OCI-LY7 (cell line): ENCODE measurements at regions not wholly inside any gene's neighbourhood (a gene's known extent, or its start where the extent isn't known, plus 50 kb on each side); places are given as distances from the start of the nearest gene placed in this dataset.

Experiments
- BruUV-seq: library from RNA; stranded (reverse); fragments of 400-500 nt; replicated peaks from 2 replicates; lab custom pipeline; 2021; lab: Mats Ljungman, UMichigan
- CTCF ChIA-PET: fragments of 300-600 bp; sonication (Branson Sonifier 250); formaldehyde crosslinking; loops from one replicate; lab custom pipeline; 2022; ENCODE audit warnings: antibody characterized with exemption; ENCODE audit not compliant: unreplicated experiment; lab: Charles Lee
- POLR2A ChIA-PET: fragments of 300-600 bp; sonication (Branson Sonifier 250); formaldehyde crosslinking; loops from one replicate; lab custom pipeline; 2022; ENCODE audit warnings: antibody characterized with exemption; lab: Charles Lee
- DNase-seq: peaks from one replicate; pipeline ENCODE4 v3.0.0-alpha.2; 2015; ENCODE audit warnings: low spot score
- H2AFZ ChIP-seq: fragments of 200-600 bp; sonication (generic), shearing (Covaris generic); 2 replicates; pipeline ENCODE4 v1.6.1; 2014; ENCODE audit warnings: mild to moderate bottlenecking, antibody characterized with exemption, low read length, moderate library complexity
- H3K27ac ChIP-seq: fragments of 200-600 bp; sonication (generic); 2 replicates; pipeline ENCODE4 v1.5.1; 2014; ENCODE audit warnings: mixed run types, low read depth, mild to moderate bottlenecking, moderate library complexity, low read length, inconsistent platforms; ENCODE audit not compliant: poor library complexity, severe bottlenecking
- H3K36me3 ChIP-seq: fragments of 200-600 bp; sonication (generic); 2 replicates; pipeline ENCODE4 v1.6.1; 2014; ENCODE audit warnings: mild to moderate bottlenecking, antibody characterized with exemption, low read length, moderate library complexity, mixed read lengths; ENCODE audit not compliant: insufficient read depth
- H3K4me1 ChIP-seq: fragments of 200-600 bp; sonication (generic); 2 replicates; pipeline ENCODE4 v1.5.1; 2014; ENCODE audit warnings: mild to moderate bottlenecking, low read length; ENCODE audit not compliant: insufficient read depth, poor library complexity, severe bottlenecking
- H3K4me2 ChIP-seq: fragments of 200-600 bp; sonication (generic); 2 replicates; pipeline ENCODE4 v1.6.1; 2014; ENCODE audit warnings: mild to moderate bottlenecking, low read length
- H3K4me3 ChIP-seq: fragments of 200-600 bp; sonication (generic); 2 replicates; pipeline ENCODE4 v1.5.1; 2014; ENCODE audit warnings: mild to moderate bottlenecking, low read depth, low read length; ENCODE audit not compliant: poor library complexity, severe bottlenecking
- H3K79me2 ChIP-seq: fragments of 200-600 bp; sonication (generic); 2 replicates; pipeline ENCODE4 v1.6.1; 2016; ENCODE audit warnings: low read depth, mild to moderate bottlenecking, low read length, moderate library complexity, mixed read lengths; ENCODE audit not compliant: insufficient read depth
- H3K9me2 ChIP-seq: fragments of 200-600 bp; sonication (generic); 2 replicates; pipeline ENCODE4 v1.6.1; 2016; ENCODE audit warnings: mild to moderate bottlenecking, low read length, mixed read lengths; ENCODE audit not compliant: insufficient read depth
- H3K9me3 ChIP-seq: fragments of 200-600 bp; sonication (generic); 2 replicates; pipeline ENCODE4 v1.6.1; 2014; ENCODE audit warnings: mild to moderate bottlenecking, mixed run types, low read length, mixed read lengths
- H4K20me1 ChIP-seq: fragments of 200-600 bp; sonication (generic); 2 replicates; pipeline ENCODE4 v1.6.1; 2014; ENCODE audit warnings: mild to moderate bottlenecking, antibody characterized with exemption, low read length, moderate library complexity, mixed read lengths; ENCODE audit not compliant: insufficient read depth
- EZH2phosphoT487 ChIP-seq: fragments of 200-600 bp; sonication (generic); IDR thresholded peaks from 2 replicates; pipeline ENCODE4 v1.6.1; 2018; ENCODE audit warnings: low read depth, borderline replicate concordance, mild to moderate bottlenecking, mixed run types, antibody characterized with exemption, low read length, moderate library complexity, mixed read lengths
- intact Hi-C: fragments of 100-400 bp; cut with micrococcal nuclease; formaldehyde crosslinking; loops from one replicate; pipeline ENCODE4 v1.10.0; 2022; ENCODE audit not compliant: unreplicated experiment
- TF ChIP-seq, protein P1 (sequence below): fragments of 200-600 bp; sonication (generic); conservative IDR thresholded peaks from 2 replicates; pipeline ENCODE4 v1.5.1; 2014; ENCODE audit warnings: mild to moderate bottlenecking, antibody characterized with exemption, low read length, moderate library complexity, mixed read lengths

DNA sequence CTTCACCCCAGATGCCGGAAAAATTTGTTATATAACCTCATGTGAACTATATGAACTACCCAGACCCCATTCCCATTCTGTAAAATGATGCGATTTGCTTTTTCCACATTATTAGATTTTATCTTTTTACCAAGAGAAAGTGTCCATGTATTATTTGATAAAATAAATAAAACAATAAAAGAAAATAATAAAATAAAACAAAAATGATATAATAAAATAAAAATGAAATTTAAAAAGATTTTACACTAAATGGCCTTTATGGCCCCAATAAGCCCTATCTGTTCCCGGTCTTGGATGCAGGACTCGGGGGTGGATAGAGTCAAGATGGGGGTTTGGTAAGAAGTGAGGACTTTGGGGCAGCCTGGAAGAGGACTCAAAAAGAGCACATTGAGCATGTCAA lies 357.2 kb downstream of the MATN1 start:
- Histone ChIP-seq H3K27ac (no peak overlapping the region), H3K4me1 (no peaks in the 10 kb centered on the region), H2AFZ (no peak overlapping the region), H3K9me3 (no peaks in the 10 kb centered on the region), H3K4me3 (no peak overlapping the region), H3K9me2 (no peaks in the 10 kb centered on the region), H4K20me1 (no peaks in the 10 kb centered on the region), H3K4me2 (no peak overlapping the region), H3K79me2 (no peaks in the 10 kb centered on the region), H3K36me3 (no peaks in the 10 kb centered on the region)
- intact Hi-C loops: no loop called here
- ChIA-PET CTCF (no interaction called here), POLR2A (no interaction called here)
- no TSS peak for BruUV-seq
- DNase-seq: no peak
- TF ChIP-seq, protein P1, sequence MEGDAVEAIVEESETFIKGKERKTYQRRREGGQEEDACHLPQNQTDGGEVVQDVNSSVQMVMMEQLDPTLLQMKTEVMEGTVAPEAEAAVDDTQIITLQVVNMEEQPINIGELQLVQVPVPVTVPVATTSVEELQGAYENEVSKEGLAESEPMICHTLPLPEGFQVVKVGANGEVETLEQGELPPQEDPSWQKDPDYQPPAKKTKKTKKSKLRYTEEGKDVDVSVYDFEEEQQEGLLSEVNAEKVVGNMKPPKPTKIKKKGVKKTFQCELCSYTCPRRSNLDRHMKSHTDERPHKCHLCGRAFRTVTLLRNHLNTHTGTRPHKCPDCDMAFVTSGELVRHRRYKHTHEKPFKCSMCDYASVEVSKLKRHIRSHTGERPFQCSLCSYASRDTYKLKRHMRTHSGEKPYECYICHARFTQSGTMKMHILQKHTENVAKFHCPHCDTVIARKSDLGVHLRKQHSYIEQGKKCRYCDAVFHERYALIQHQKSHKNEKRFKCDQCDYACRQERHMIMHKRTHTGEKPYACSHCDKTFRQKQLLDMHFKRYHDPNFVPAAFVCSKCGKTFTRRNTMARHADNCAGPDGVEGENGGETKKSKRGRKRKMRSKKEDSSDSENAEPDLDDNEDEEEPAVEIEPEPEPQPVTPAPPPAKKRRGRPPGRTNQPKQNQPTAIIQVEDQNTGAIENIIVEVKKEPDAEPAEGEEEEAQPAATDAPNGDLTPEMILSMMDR: no peak
- TF ChIP-seq EZH2phosphoT487: no peak

DNA sequence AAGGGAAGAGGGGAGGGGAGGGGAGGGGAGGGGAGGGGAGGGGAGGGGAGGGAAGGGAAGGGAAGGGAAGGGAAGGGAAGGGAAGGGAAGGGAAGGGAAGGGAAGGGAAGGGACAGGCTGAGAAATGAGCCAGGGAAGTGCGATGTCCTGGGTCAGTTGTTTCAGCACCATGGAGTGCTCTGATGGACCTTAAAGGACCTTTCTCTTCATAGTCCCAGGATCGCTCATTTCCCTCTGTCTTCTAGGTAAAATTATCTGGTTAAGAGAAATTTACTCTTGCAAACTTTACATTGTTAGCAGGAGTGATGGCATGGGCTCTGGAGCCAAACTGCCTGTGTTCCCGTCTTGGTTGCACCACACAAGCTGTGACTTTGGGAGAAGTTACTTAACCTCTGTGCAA lies 357.8 kb downstream of the MATN1 start:
- no peaks in the 10 kb centered on the region for H3K9me2 ChIP-seq
- intact Hi-C loops: no loop called here
- TF ChIP-seq, protein P1: no peak
- no peak for TF ChIP-seq EZH2phosphoT487
- ChIA-PET CTCF (no interaction called here), POLR2A (no interaction called here)
- H3K4me2 ChIP-seq: no peak overlapping the region
- H3K27ac ChIP-seq: no peak overlapping the region
- no peak overlapping the region for H3K4me3 ChIP-seq
- DNase-seq: no peak
- H3K4me1 ChIP-seq: no peaks in the 10 kb centered on the region
- H3K9me3 ChIP-seq: no peaks in the 10 kb centered on the region
- no peaks in the 10 kb centered on the region for H3K36me3 ChIP-seq
- H2AFZ ChIP-seq: no peak overlapping the region
- no peaks in the 10 kb centered on the region for H3K79me2 ChIP-seq
- BruUV-seq: no TSS peak
- no peaks in the 10 kb centered on the region for H4K20me1 ChIP-seq

DNA sequence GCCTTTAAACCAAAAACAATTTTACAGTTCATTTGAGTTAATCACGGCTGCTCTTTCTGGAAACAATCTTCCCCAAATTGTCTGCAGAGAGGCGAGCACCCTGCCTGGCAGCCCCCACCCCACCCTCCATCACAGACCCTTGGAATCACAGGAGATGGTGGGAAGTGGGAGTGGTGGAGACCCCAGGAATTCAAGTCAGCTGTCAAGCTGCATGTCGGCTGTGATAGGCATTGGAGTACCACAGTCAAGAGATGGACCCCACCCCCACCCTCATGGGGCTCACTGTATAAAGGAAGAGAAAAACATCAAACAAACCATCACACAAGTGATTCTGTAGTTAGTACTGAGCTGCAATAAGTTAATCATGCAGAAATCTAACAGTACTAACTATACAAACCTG lies 360.4 kb downstream of the MATN1 start:
- CTCF ChIA-PET: interaction anchor here (0.6 kb wide), 1 partner anchor 405 kb away, joined by 6 read pairs; no protein-coding TSS in a partner anchor
- H3K4me3 ChIP-seq: no peak overlapping the region
- no peak overlapping the region for H2AFZ ChIP-seq
- H3K27ac ChIP-seq: no peak overlapping the region
- no peaks in the 10 kb centered on the region for H3K79me2 ChIP-seq
- intact Hi-C loops: no loop called here
- no peak overlapping the region for H3K4me2 ChIP-seq
- no peaks in the 10 kb centered on the region for H4K20me1 ChIP-seq
- TF ChIP-seq EZH2phosphoT487: no peak
- TF ChIP-seq, protein P1: no peak
- POLR2A ChIA-PET: interaction anchor here (0.6 kb wide), 1 partner anchor 8 kb away, joined by 4 read pairs; no protein-coding TSS in a partner anchor
- DNase-seq: no peak
- no peaks in the 10 kb centered on the region for H3K4me1 ChIP-seq
- H3K9me2 ChIP-seq: no peaks in the 10 kb centered on the region
- no peaks in the 10 kb centered on the region for H3K9me3 ChIP-seq
- no peaks in the 10 kb centered on the region for H3K36me3 ChIP-seq
- BruUV-seq: no TSS peak
